Glomerular visceral epithelial cell (primary cell): ENCODE measurements at regions not wholly inside any gene's neighbourhood (a gene's known extent, or its start where the extent isn't known, plus 50 kb on each side); places are given as distances from the start of the nearest gene placed in this dataset.

ENCODE experiments used
- DNase-seq: peaks from one replicate; pipeline ENCODE4 v3.0.0-alpha.2; 2016; ENCODE audit errors: extremely low spot score

DNA sequence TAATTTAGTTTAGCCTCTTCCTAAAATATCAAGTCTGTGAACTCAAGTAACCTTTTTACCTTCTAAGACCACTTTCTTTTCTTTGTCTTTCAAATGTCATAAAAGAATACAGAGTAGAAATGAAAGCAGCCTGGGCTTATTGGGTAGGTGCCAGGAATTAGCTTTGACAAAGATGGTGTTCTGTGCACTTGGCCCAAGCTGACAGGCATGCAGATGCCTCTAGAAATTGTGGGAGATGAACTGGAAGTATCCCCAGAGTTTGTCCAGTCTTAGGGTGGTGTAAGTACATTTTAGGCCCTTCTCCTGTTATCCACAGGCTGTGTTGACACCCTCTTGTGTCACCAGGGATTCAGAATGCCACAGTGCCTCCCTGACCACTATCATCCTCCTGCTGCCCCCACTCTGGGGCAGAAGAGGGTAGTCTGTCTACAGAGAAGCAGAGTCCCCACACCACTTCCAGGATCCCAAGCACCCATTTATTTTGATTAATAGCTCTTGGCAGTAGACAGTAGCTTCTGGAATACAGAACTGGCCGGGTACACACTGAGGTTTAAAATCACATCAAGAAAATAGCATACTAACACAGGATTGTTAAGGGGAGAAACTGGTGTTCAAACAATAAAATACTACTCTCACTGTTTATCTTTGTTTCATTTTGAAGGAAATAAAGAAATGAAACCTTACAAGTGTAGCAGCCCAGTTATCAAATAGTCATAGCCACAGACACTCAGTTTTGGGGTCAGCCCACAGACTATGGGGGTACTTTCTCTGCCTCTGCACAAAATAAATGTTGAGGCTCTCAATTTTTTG lies 343.2 kb downstream of the KCNRG start:
- DNase-seq = peak; percentile 24

DNA sequence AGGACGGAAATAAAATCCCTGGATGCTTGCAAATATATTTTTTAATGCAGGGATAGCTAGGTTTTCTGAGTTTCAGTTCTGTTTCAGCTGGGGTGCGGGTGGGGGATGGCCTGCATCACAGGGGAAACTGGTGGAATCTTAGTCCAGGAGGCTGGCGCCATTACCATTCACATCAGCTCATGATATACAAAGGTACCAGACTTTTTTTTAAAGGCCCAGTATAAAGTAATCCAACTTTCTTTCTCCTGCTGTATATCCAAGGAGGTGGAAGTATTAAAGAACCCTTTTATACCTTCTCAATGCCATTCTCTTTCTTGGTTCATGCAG lies 343.8 kb downstream of the KCNRG start:
- DNase-seq = no peak

GRCh38 chr13:50359779-50360178 lies 344.5 kb downstream of the KCNRG start:
- DNase-seq = no peak

GRCh38 chr13:50360637-50361036 lies 345.4 kb downstream of the KCNRG start:
- no peak for DNase-seq

- DNase-seq = no peak
These were observed 346.0 kb downstream of the KCNRG start for GRCh38 chr13:50361282-50361681.

DNA sequence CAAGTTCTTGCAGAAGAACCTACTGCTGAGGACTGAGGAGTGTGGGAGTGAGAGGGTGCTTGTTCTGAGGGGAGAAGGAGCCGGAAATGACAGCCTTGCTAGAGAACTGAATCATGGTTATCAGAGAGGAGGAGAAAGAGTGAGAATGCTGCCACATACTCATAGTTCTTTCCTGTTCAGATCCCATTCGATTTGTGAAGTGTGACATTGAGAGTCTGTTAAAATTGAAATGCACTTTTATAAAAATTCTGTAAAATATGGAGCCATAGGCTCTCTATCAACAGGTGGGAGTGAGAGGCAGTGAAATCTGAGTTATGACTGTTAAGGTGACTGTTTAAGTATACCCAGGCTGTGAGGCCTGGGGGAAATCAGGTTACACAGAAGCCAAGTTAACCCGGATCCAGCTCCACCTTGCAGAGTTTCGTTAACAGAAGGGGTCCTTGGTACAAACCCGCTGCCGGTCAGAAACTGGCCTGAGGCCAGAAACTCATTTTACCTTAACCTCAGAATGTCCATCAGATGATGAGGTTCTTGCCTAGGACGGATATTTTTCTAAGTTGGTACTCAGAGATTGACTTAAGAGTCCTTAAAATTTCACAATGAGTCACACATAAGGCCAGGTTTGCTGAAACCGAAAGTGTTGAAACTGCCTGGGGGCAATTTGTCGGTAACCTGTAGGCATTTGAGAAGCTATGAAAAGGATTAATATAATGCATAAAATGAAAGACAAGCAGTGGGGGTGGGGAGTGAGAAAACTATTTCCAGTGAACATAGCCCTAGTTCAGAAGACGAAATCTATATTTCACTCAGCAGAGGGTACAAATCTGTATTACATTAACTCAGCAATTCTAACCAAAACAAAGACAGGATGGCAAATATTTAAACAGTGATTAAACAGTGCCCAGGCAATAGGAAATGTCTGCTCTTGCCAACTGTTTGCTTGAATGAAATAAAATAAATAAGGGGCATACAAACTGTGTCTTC lies 350.5 kb downstream of the KCNRG start:
- DNase-seq = peak; percentile 70

GRCh38 chr13:50366488-50367174 lies 351.4 kb downstream of the KCNRG start:
- no peak for DNase-seq

GRCh38 chr13:50369646-50370045 lies 354.4 kb downstream of the KCNRG start:
- DNase-seq = no peak

GRCh38 chr13:50370303-50370950 lies 355.2 kb downstream of the KCNRG start:
- no peak for DNase-seq

DNA sequence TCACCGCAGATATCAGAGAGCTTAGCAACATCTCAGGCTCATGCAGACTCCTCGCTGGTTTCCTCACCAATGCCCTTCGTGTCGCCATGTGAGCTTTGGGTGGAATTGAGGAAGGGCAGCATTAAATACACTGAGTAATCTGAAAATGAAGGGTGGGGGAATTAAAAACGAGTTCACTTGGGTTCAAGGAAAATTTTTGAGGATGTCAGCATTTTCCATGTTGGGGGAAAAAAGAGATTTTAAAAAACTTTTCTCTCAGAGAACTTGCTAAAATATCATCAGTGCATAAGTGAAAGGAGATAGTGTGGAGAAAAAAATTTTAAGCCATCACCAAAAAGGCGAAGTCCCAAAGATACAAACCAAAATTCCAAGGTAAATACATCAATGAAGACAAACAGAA lies 359.3 kb downstream of the KCNRG start:
- no peak for DNase-seq

DNA sequence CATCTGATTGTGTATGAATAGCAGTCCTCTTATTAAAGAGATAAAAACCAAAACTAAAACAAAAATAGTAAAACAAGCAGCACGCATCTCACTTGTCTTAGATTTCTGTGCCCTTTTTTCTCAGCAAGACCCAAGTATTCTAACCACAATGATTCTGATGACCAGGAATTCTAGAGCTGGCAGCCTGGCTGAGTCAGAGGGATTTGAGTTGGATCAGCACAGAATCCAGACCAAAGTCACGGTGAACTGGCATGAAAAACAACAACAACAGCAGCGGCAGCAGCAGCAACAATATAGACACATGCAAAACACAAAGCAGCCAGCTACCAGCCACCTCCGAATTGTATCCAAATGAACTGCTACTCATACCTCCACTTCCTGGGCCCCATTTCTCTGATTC lies 360.5 kb downstream of the KCNRG start:
- DNase-seq = peak; percentile 73

GRCh38 chr13:50376895-50377575 lies 361.8 kb downstream of the KCNRG start:
- DNase-seq = peak; percentile 8

GRCh38 chr13:50377726-50378270 lies 362.6 kb downstream of the KCNRG start:
- DNase-seq = no peak

DNA sequence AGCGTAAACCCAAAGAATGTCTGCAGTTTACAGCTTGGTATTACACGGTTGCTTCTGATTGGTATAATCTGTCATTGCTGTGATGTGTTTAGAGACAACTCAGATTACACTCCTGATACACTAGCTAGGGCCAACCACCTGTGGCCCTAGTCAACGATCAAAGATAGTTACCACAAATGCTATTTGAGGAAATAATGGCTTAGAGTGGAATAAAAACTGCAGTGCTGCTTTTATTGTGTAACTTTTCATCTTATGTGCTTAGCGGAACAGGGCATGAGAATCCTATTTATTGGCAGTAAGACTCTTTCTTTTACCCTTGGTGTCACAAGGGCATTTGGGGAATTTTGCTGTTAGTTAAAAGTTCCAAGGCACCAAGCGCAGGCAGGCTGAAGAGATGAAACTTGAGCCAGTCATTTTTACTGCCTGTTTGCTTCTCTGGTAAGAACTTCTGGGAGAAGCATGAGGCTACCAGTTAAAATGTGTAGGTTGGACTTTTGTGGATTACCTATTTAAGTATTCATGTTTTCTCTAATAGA lies 363.3 kb downstream of the KCNRG start:
- no peak for DNase-seq

- DNase-seq = peak; percentile 68
These were observed 364.3 kb downstream of the KCNRG start for GRCh38 chr13:50379584-50379983.

DNA sequence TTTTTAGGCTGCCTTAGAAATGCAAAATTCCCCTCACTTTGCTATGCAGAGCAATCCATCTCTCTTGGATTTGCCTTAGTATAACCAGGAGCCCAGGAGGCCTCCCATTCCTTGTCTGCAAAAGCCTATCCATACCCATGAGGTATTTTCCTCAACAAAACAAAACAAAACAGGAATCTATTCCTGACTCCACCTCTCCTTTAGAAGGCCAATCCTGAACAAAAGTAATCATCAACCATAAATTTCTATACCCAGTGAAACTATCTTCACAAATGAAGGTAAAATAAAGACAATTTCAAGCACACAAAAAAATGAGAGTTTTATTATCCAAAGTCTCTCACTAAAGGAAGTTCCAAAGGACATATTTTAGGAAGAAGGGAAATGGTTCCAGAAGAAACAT lies 365.7 kb downstream of the KCNRG start:
- no peak for DNase-seq

GRCh38 chr13:50382511-50382910 lies 367.3 kb downstream of the KCNRG start:
- no peak for DNase-seq

DNA sequence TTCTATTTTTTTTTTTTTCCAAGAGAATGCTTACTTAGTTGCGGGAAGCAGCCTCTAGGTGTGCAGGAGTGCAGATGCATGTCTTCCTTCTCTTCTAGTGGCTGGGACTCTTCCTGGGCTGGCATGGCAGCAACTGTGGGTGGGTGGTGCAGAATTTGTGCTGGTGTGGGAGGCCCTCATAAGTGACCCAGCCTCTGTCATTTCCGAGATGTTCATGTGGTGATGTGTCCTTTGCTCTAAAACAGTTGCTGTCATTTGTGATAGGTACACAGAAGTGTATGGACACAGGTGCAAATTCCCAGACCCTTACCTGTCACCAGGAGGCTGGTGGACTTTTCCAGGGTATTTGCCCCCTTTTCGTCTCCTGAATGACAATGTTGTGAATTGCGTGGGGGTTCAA lies 367.7 kb downstream of the KCNRG start:
- no peak for DNase-seq

GRCh38 chr13:50384724-50385123 lies 369.5 kb downstream of the KCNRG start:
- no peak for DNase-seq

GRCh38 chr13:50386541-50387050 lies 371.4 kb downstream of the KCNRG start:
- peak; percentile 24 for DNase-seq
